Parathyroid adenoma (tissue), 2 donors: ENCODE measurements at regions not wholly inside any gene's neighbourhood (a gene's known extent, or its start where the extent isn't known, plus 50 kb on each side); places are given as distances from the start of the nearest gene placed in this dataset.

Experiments used
- H2AFZ ChIP-seq: fragments of 300-600 bp; sonication (generic); one replicate; pipeline ENCODE4 v1.7.0; 2017; ENCODE audit warnings: antibody characterized with exemption, mild to moderate bottlenecking
- H3K27ac ChIP-seq: fragments of 300-600 bp; sonication (generic); one replicate; pipeline ENCODE4 v1.7.0; 2017
- H3K27me3 ChIP-seq: fragments of 300-600 bp; sonication (generic); one replicate; pipeline ENCODE4 v1.7.0; 2017; ENCODE audit warnings: low read length; ENCODE audit not compliant: control insufficient read depth, insufficient read depth
- H3K36me3 ChIP-seq: fragments of 300-600 bp; sonication (generic); one replicate; pipeline ENCODE4 v1.7.0; 2017; ENCODE audit warnings: low read length; ENCODE audit not compliant: control insufficient read depth, insufficient read depth
- H3K4me1 ChIP-seq: fragments of 300-600 bp; sonication (generic); one replicate; pipeline ENCODE4 v1.7.0; 2017; ENCODE audit warnings: control low read depth
- H3K4me2 ChIP-seq: fragments of 300-600 bp; sonication (generic); one replicate; pipeline ENCODE4 v1.7.0; 2017; ENCODE audit warnings: low read length
- H3K4me3 ChIP-seq: fragments of 300-600 bp; sonication (generic); one replicate; pipeline ENCODE4 v1.7.0; 2017; ENCODE audit warnings: low read depth, low read length
- H3K79me2 ChIP-seq: fragments of 300-600 bp; sonication (generic); one replicate; pipeline ENCODE4 v1.7.0; 2017; ENCODE audit warnings: control low read depth
- H3K9ac ChIP-seq: fragments of 300-600 bp; sonication (generic); one replicate; pipeline ENCODE4 v1.7.0; 2017; ENCODE audit warnings: mild to moderate bottlenecking
- H3K9me3 ChIP-seq: fragments of 300-600 bp; sonication (generic); one replicate; pipeline ENCODE4 v1.7.0; 2017; ENCODE audit warnings: low read length; ENCODE audit not compliant: control insufficient read depth
- CTCF ChIP-seq: fragments of 300-600 bp; sonication (generic); IDR thresholded peaks from one replicate; pipeline ENCODE4 v1.7.0; 2017; ENCODE audit warnings: antibody characterized with exemption, mild to moderate bottlenecking
- donor health status: primary hyperparathyroidism.

GRCh38 chr1:29454616-29455380, 218.5 kb downstream of the PTPRU start:
- no peak overlapping the region for H2AFZ ChIP-seq
- no peaks in the 10 kb centered on the region for H3K9me3 ChIP-seq
- no peak overlapping the region for H3K27ac ChIP-seq
- H3K4me1 ChIP-seq: no peaks in the 10 kb centered on the region
- no peak for TF ChIP-seq CTCF
- H3K9ac ChIP-seq: no peak overlapping the region
- no peaks in the 10 kb centered on the region for H3K79me2 ChIP-seq
- no peak overlapping the region for H3K4me3 ChIP-seq
- no peaks in the 10 kb centered on the region for H3K36me3 ChIP-seq
- H3K4me2 ChIP-seq: no peak overlapping the region
- H3K27me3 ChIP-seq: no peaks in the 10 kb centered on the region

- Histone ChIP-seq H3K9ac (no peak overlapping the region), H3K27me3 (no peaks in the 10 kb centered on the region), H3K9me3 (no peaks in the 10 kb centered on the region), H3K4me3 (no peak overlapping the region), H3K27ac (no peak overlapping the region), H3K4me1 (no peaks in the 10 kb centered on the region), H3K36me3 (no peaks in the 10 kb centered on the region), H2AFZ (no peak overlapping the region), H3K4me2 (no peak overlapping the region), H3K79me2 (no peaks in the 10 kb centered on the region)
- no peak for TF ChIP-seq CTCF
Observed at GRCh38 chr1:29453502-29454240, 217.3 kb downstream of the PTPRU start.

- H2AFZ ChIP-seq: no peak overlapping the region
- no peaks in the 10 kb centered on the region for H3K79me2 ChIP-seq
- H3K4me1 ChIP-seq: no peaks in the 10 kb centered on the region
- no peak overlapping the region for H3K4me2 ChIP-seq
- H3K9ac ChIP-seq: no peak overlapping the region
- no peak overlapping the region for H3K4me3 ChIP-seq
- H3K36me3 ChIP-seq: no peaks in the 10 kb centered on the region
- TF ChIP-seq CTCF: no peak
- no peak overlapping the region for H3K27ac ChIP-seq
- no peaks in the 10 kb centered on the region for H3K9me3 ChIP-seq
- no peaks in the 10 kb centered on the region for H3K27me3 ChIP-seq
Observed at GRCh38 chr1:29452463-29453230, 216.3 kb downstream of the PTPRU start.

- Histone ChIP-seq H3K79me2 (no peaks in the 10 kb centered on the region), H3K4me3 (no peak overlapping the region), H3K9me3 (no peaks in the 10 kb centered on the region), H3K36me3 (no peaks in the 10 kb centered on the region), H3K4me1 (no peaks in the 10 kb centered on the region), H3K27me3 (no peaks in the 10 kb centered on the region), H3K9ac (no peak overlapping the region), H2AFZ (no peak overlapping the region), H3K4me2 (no peak overlapping the region), H3K27ac (no peak overlapping the region)
- TF ChIP-seq CTCF: no peak
Observed at GRCh38 chr1:29451368-29451892, 215.1 kb downstream of the PTPRU start.
